ENCODE measurements at regions not wholly inside any gene's neighbourhood (a gene's known extent, or its start where the extent isn't known, plus 50 kb on each side); places are given as distances from the start of the nearest gene placed in this dataset.

DNA sequence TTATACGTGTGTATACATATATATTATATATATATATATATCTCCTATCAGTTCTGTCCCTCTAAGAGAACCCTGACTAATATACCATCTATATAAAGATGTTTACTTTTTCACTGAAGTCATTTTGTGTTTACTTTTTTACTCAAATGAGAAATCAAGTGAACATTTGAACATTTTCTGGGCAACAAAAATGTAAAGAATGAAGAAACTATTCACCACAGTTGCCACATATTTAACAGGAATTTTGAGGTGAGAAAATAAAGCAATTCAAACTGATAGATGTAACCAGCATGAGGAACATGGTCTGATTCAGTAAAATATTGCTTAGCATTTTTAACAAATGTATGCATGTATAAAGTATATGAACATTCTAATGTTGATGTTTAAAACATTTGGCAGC is 299.2 kb upstream of the KLHL1 start:
- H3K36me3 ChIP-seq: no peaks in the 10 kb centered on the region
- no peaks in the 10 kb centered on the region for H3K27me3 ChIP-seq
- TF ChIP-seq EP300 (IDR thresholded peaks at IDR 0.05): no peak
- TF ChIP-seq, protein P1, sequence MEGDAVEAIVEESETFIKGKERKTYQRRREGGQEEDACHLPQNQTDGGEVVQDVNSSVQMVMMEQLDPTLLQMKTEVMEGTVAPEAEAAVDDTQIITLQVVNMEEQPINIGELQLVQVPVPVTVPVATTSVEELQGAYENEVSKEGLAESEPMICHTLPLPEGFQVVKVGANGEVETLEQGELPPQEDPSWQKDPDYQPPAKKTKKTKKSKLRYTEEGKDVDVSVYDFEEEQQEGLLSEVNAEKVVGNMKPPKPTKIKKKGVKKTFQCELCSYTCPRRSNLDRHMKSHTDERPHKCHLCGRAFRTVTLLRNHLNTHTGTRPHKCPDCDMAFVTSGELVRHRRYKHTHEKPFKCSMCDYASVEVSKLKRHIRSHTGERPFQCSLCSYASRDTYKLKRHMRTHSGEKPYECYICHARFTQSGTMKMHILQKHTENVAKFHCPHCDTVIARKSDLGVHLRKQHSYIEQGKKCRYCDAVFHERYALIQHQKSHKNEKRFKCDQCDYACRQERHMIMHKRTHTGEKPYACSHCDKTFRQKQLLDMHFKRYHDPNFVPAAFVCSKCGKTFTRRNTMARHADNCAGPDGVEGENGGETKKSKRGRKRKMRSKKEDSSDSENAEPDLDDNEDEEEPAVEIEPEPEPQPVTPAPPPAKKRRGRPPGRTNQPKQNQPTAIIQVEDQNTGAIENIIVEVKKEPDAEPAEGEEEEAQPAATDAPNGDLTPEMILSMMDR (IDR thresholded peaks at IDR 0.05): no peak
- no peak for TF ChIP-seq POLR2A (IDR thresholded peaks at IDR 0.05)
- 73 to 84% (median 83%) methylated on average over 1 of the region's 1 CpG for WGBS, 3 donors
- no peak overlapping the region for H3K4me3 ChIP-seq
- intact Hi-C loops (cut with DNase I): no loop called here
- no peak for DNase-seq
- H3K27ac ChIP-seq: no peak overlapping the region
- no peaks in the 10 kb centered on the region for H3K9me3 ChIP-seq
- no peaks in the 10 kb centered on the region for H3K4me1 ChIP-seq (ENCODE audit: insufficient read depth)

DNA sequence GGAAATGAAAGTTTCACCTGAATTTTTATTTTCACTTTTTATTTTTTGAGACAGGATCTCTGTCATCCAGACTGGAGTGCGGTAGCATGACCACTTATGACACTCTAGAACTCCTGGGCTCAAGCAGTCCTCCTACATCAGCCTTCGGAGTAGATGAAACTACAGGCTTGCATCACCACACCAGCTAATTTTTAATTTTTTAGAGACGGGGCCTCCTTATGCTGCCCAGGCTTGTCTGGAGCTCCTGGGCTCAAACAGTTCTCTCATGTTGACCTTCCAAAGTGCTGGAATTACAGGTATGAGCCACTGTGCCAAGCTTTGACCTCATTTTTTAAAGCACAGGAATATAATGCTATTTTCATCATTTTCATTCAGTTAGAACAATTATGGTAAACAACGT is 297.0 kb upstream of the KLHL1 start:
- no peak overlapping the region for H3K4me3 ChIP-seq
- DNase-seq: no peak
- no peaks in the 10 kb centered on the region for H3K27me3 ChIP-seq
- 73 to 85% (median 75%) methylated on average over 4 of the region's 4 CpGs for WGBS, 3 donors
- H3K27ac ChIP-seq: no peak overlapping the region
- H3K36me3 ChIP-seq: no peaks in the 10 kb centered on the region
- no peak for TF ChIP-seq EP300 (IDR thresholded peaks at IDR 0.05)
- no peak for TF ChIP-seq POLR2A (IDR thresholded peaks at IDR 0.05)
- TF ChIP-seq, protein P1 (IDR thresholded peaks at IDR 0.05): no peak
- no peaks in the 10 kb centered on the region for H3K9me3 ChIP-seq
- H3K4me1 ChIP-seq (ENCODE audit: insufficient read depth): no peaks in the 10 kb centered on the region
- intact Hi-C loops (cut with DNase I): no loop called here

DNA sequence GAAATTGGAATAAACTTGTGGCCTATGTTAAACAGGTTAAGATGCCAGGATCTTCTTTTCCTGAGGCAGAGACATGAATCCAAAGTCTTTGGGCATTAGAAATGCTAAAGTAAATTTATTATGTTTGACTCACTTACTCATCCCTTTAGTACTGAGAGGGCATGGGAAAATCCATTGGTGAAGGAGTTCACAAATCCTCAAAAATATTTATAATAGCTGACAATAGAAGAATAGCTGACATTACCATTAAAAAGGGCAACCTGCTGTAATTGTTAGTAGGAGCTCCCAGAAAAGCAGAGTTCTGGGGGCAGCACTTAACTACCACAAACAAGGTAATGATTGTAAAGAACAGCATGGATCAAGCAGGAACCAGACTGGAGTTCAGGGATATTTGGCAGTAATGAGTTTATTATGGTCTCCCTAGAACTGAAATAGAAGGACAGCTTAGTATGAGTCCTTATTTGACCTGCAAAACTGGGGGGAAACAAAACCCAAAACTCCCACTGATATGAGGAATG is 285.8 kb upstream of the KLHL1 start:
- H3K9me3 ChIP-seq: no peaks in the 10 kb centered on the region
- H3K4me3 ChIP-seq: no peak overlapping the region

DNA sequence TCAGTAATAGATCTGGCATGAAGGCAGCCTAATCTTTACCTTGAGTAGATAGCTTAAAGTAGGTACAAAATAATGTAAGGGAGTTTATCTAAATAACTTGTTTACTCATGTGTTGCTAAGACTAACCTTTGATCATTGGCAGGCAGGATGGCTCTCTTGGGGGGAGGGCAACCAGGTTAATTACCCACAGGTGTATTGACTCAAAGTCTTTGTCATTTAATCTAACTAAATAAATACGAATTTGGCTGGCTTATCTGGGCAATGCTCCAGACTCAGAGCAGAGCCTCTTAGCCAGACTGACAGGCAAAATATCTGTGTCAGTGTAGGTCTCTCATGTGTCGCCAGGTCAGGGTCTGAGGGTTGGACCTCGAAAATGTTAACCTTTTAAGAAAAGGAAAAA is 283.4 kb upstream of the KLHL1 start:
- Histone ChIP-seq H3K36me3 (no peaks in the 10 kb centered on the region), H3K4me3 (no peak overlapping the region), H3K4me1 (ENCODE audit: insufficient read depth) (no peaks in the 10 kb centered on the region), H3K27me3 (no peaks in the 10 kb centered on the region), H3K27ac (no peak overlapping the region), H3K9me3 (no peaks in the 10 kb centered on the region)
- intact Hi-C loops (cut with DNase I): no loop called here
- TF ChIP-seq POLR2A (IDR thresholded peaks at IDR 0.05) (no peak), EP300 (IDR thresholded peaks at IDR 0.05) (no peak)
- TF ChIP-seq, protein P1 (IDR thresholded peaks at IDR 0.05): no peak
- WGBS, 3 donors: 30 to 36% (median 32%) methylated on average over 3 of the region's 3 CpGs
- no peak for DNase-seq

More for the DNA sequence above, 285.8 kb upstream of the KLHL1 start:
- Histone ChIP-seq H3K4me1 (ENCODE audit: insufficient read depth) (no peaks in the 10 kb centered on the region), H3K27me3 (no peaks in the 10 kb centered on the region), H3K27ac (no peak overlapping the region), H3K36me3 (no peaks in the 10 kb centered on the region)
- DNase-seq: no peak
- TF ChIP-seq, protein P1 (IDR thresholded peaks at IDR 0.05): no peak
- TF ChIP-seq EP300 (IDR thresholded peaks at IDR 0.05) (no peak), POLR2A (IDR thresholded peaks at IDR 0.05) (no peak)
- intact Hi-C loops (cut with DNase I): no loop called here

Measured in ovary (tissue), 7 donors.